ENCODE measurements at regions not wholly inside any gene's neighbourhood (a gene's known extent, or its start where the extent isn't known, plus 50 kb on each side); places are given as distances from the start of the nearest gene placed in this dataset.

DNA sequence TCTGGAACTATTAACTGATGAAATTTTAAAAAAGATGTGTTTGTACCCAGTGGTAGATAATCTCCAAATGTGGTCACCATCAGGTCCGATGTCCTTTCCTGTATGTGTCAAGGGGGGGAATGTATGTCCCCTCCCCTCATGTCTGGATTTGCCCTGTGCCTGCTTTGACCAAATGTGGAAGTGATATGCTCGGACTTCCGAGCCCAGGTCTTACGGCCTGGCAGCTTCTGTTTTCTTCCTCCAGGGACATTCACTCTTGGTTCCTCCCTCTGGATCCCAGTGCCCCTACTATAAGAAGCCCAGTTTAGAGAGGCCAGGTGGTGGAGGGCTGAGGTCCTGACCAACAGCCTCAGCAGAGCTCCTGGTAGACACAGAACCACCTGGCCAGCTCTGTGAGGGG, 75.5 kb downstream of the CCR1 start:
- no peak overlapping the region for H2AFZ ChIP-seq (ENCODE audit: low read depth, low read length)
- no peaks in the 10 kb centered on the region for H3K9me3 ChIP-seq (ENCODE audit: insufficient read depth, low read length)
- no peak overlapping the region for H3K4me2 ChIP-seq (ENCODE audit: low read length)
- no peak overlapping the region for H3K4me3 ChIP-seq (ENCODE audit: low read length)
- H3K36me3 ChIP-seq (replicated peaks; ENCODE audit: low read depth, low read length), result no peaks in the 10 kb centered on the region
- H3K9ac ChIP-seq (ENCODE audit: low read length), result no peak overlapping the region
- TF ChIP-seq, protein P1, sequence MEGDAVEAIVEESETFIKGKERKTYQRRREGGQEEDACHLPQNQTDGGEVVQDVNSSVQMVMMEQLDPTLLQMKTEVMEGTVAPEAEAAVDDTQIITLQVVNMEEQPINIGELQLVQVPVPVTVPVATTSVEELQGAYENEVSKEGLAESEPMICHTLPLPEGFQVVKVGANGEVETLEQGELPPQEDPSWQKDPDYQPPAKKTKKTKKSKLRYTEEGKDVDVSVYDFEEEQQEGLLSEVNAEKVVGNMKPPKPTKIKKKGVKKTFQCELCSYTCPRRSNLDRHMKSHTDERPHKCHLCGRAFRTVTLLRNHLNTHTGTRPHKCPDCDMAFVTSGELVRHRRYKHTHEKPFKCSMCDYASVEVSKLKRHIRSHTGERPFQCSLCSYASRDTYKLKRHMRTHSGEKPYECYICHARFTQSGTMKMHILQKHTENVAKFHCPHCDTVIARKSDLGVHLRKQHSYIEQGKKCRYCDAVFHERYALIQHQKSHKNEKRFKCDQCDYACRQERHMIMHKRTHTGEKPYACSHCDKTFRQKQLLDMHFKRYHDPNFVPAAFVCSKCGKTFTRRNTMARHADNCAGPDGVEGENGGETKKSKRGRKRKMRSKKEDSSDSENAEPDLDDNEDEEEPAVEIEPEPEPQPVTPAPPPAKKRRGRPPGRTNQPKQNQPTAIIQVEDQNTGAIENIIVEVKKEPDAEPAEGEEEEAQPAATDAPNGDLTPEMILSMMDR (IDR thresholded peaks at IDR 0.05; ENCODE audit: low read depth, low read length), result no peak
- TF ChIP-seq EZH2phosphoT487 (IDR thresholded peaks at IDR 0.05; ENCODE audit: low read depth), result no peak
- H3K27me3 ChIP-seq (ENCODE audit: low read depth, low read length), result peaks cover 15% of the 10 kb centered on the region; the same call in 1 of the 2 replicates
- H3K79me2 ChIP-seq (ENCODE audit: low read length), result no peaks in the 10 kb centered on the region
- no peaks in the 10 kb centered on the region for H4K20me1 ChIP-seq (ENCODE audit: insufficient read depth, low read length)
- H3K4me1 ChIP-seq (ENCODE audit: low read length), result peaks cover 5% of the 10 kb centered on the region; the same call in 1 of the 2 replicates
- no peak overlapping the region for H3K27ac ChIP-seq (ENCODE audit: low read length)

DNA sequence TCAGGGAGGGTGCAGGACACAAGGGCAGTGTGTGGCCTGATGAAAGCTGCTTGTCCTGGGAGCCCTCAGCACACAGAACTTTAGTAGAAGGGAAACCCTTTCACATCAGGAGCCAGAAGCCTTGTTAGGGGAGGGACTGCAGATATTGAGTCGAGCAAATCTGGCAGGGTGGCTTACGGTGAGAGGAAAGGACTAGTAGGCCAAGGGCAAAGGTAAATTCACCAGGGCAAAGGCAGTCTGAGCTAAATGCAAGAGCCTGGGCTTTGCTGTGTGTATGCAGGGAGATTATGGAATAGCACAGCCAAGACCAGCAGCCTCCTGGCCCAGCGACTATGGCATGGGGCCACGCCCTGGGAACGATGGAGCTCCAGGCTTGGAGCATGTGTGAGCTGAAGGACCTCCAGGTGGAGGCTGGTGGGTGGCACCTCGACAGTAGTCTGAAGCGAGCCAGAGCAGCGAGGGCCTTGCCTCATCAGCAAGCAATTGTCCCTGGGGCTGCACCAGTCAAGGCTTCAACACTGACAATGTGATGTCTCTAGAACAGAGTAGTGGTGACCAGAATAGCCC, 76.1 kb downstream of the CCR1 start:
- TF ChIP-seq, protein P1 (IDR thresholded peaks at IDR 0.05; ENCODE audit: low read depth, low read length), result no peak
- TF ChIP-seq EZH2phosphoT487 (IDR thresholded peaks at IDR 0.05; ENCODE audit: low read depth), result no peak
- no peaks in the 10 kb centered on the region for H3K36me3 ChIP-seq (replicated peaks; ENCODE audit: low read depth, low read length)
- no peak overlapping the region for H3K4me3 ChIP-seq (ENCODE audit: low read length)
- peaks cover 16% of the 10 kb centered on the region; the same call in 1 of the 2 replicates for H3K27me3 ChIP-seq (ENCODE audit: low read depth, low read length)
- no peaks in the 10 kb centered on the region for H4K20me1 ChIP-seq (ENCODE audit: insufficient read depth, low read length)
- no peak overlapping the region for H3K9ac ChIP-seq (ENCODE audit: low read length)
- no peak overlapping the region for H2AFZ ChIP-seq (ENCODE audit: low read depth, low read length)
- no peaks in the 10 kb centered on the region for H3K9me3 ChIP-seq (ENCODE audit: insufficient read depth, low read length)
- H3K79me2 ChIP-seq (ENCODE audit: low read length), result no peaks in the 10 kb centered on the region
- no peak overlapping the region for H3K27ac ChIP-seq (ENCODE audit: low read length)
- no peak overlapping the region for H3K4me2 ChIP-seq (ENCODE audit: low read length)
- H3K4me1 ChIP-seq (ENCODE audit: low read length), result peaks cover 5% of the 10 kb centered on the region; the same call in 1 of the 2 replicates

DNA sequence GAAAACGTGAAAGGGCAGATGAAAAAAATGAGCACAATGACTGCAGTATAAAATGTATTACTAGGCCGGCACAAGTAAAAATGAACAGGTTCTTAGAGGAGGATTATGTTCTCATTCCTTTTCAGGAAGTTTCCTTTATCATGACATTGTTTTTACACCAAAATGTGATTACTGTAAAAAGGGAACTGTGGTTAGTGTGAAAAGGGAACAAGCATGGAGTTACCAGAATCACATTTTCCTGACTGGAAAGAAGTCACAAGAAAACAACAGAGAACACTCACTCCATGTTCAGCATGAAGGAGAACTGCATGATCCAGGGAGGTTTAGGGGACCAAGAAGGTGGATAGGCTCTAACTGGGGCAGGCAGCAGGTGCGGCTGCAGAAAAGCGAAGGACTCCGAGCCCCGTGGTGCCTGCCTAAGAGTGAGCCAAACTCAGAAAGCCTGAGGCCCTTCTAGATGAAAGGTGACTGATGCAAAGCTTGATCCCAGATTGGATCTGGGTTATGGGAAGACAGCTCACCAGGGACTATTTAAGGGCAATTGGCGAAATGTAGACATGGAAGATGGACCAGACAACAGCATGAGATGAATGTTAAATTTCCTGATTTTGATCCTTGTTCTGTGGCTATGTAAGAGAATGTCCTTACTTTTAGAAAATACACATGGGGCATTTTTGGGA, 77.3 kb downstream of the CCR1 start:
- Histone ChIP-seq H2AFZ (ENCODE audit: low read depth, low read length) (no peak overlapping the region), H3K4me2 (ENCODE audit: low read length) (no peak overlapping the region), H3K9me3 (ENCODE audit: insufficient read depth, low read length) (no peaks in the 10 kb centered on the region), H3K27me3 (ENCODE audit: low read depth, low read length) (peaks cover 28% of the 10 kb centered on the region), H3K9ac (ENCODE audit: low read length) (no peak overlapping the region), H4K20me1 (ENCODE audit: insufficient read depth, low read length) (no peaks in the 10 kb centered on the region), H3K4me3 (ENCODE audit: low read length) (no peak overlapping the region), H3K4me1 (ENCODE audit: low read length) (peaks cover 5% of the 10 kb centered on the region; the same call in 1 of the 2 replicates), H3K79me2 (ENCODE audit: low read length) (no peaks in the 10 kb centered on the region), H3K27ac (ENCODE audit: low read length) (no peak overlapping the region), H3K36me3 (replicated peaks; ENCODE audit: low read depth, low read length) (no peaks in the 10 kb centered on the region)
- TF ChIP-seq, protein P1 (IDR thresholded peaks at IDR 0.05; ENCODE audit: low read depth, low read length), result no peak
- TF ChIP-seq EZH2phosphoT487 (IDR thresholded peaks at IDR 0.05; ENCODE audit: low read depth), result no peak

DNA sequence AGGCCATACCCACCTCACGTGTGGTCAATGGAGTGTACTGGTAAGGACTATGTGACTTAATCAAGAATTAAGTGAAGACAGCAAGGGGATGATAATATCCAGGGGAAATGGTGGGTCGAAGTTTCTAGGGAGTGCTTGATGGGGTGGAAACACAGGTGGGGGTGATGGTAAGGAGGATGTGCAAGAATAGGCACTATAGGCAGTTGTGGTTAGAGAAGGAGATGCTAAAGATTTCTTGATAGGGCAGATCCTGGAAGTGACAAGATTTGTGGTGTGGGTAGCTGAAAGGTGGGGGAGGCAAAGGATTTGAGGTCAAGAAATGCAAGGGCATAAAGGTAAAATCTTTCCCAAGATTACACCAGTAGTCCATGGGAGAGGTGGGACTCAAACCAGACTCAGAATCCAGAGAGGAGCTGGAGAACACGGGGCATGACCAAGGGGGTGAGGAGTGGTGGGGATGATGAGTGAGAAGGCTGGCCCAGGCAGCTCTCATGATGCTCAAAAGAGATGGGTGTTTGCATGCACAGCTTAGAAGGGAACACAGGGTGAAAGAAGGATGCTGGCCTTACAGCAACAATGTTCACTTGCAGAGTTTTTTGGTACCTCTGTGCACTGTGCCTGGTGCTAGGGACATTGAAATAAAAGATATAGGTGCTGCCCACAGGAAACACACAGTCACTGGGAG, 78.4 kb downstream of the CCR1 start:
- H3K4me3 ChIP-seq (ENCODE audit: low read length), result no peak overlapping the region
- H3K4me1 ChIP-seq (ENCODE audit: low read length), result no peaks in the 10 kb centered on the region
- H3K79me2 ChIP-seq (ENCODE audit: low read length), result no peaks in the 10 kb centered on the region
- H2AFZ ChIP-seq (ENCODE audit: low read depth, low read length), result no peak overlapping the region
- no peak overlapping the region for H3K27ac ChIP-seq (ENCODE audit: low read length)
- no peaks in the 10 kb centered on the region for H3K36me3 ChIP-seq (replicated peaks; ENCODE audit: low read depth, low read length)
- H3K9ac ChIP-seq (ENCODE audit: low read length), result no peak overlapping the region
- no peaks in the 10 kb centered on the region for H3K9me3 ChIP-seq (ENCODE audit: insufficient read depth, low read length)
- peaks cover 36% of the 10 kb centered on the region for H3K27me3 ChIP-seq (ENCODE audit: low read depth, low read length)
- no peak overlapping the region for H3K4me2 ChIP-seq (ENCODE audit: low read length)
- no peaks in the 10 kb centered on the region for H4K20me1 ChIP-seq (ENCODE audit: insufficient read depth, low read length)
- TF ChIP-seq, protein P1 (IDR thresholded peaks at IDR 0.05; ENCODE audit: low read depth, low read length), result no peak
- TF ChIP-seq EZH2phosphoT487 (IDR thresholded peaks at IDR 0.05; ENCODE audit: low read depth), result no peak

Measured in OCI-LY3 (cell line).